ENCODE measurements at regions not wholly inside any gene's neighbourhood (a gene's known extent, or its start where the extent isn't known, plus 50 kb on each side); places are given as distances from the start of the nearest gene placed in this dataset.
"Not testable (repeated sequence)": the region's sequence is repeated elsewhere in the genome, so short reads cannot be mapped to it uniquely, and the experiment has no call there.

DNA sequence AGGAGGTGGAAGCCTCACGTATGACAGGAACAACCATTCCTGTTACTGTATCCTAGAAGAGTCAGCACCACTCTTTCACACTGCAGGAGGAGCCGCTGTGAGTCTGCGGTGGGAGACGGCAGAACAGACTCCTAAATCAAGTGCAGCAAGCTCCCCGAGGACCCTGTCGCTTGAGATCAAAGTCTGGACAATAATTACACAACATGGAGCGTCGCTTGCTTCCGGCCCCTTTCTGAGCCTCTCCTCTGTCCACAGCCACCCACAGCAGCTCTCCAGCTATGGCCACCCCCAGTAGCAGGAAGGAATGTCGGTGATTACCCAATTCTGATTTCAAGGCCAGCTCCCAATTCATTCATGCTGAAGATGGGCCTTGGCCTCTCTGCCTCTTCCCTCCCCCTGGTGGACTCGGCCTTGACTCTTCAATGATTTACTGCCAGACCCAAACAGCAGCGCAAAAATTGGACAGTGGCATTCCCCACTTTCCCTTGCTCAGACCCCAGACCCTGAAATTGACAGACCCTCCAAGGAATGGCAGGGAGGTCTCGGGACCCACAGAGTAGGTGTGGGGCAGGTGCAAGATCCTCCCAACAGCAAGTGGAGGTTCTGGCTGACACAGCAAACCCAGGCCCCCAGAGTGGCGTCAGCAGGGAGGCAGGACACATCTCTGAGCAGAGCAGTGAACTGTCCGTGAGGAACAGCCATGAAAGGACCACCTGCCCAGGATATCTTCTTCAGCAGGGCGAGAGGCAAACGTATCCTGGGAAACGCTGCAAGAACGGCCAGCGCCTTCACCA is 272.7 kb upstream of the DIO3 start:
- ATAC-seq (ENCODE audit: low FRiP score) = no peak
- no peak overlapping the region for H3K27ac ChIP-seq (ENCODE audit: low read depth in 1 of 2, low read length in 2 of 2)
- no peaks in the 10 kb centered on the region for H3K27me3 ChIP-seq (ENCODE audit: control insufficient read depth in 1 of 2, insufficient read depth in 2 of 2, low read length in 1 of 2)
- intact Hi-C loops (cut with DNase I) = no loop called here
- WGBS, 2 donors = 43 to 50% methylated on average over 20 of the region's 20 CpGs
- no peaks in the 10 kb centered on the region for H3K36me3 ChIP-seq (ENCODE audit: control insufficient read depth in 1 of 2, insufficient read depth in 2 of 2, low read length in 1 of 2)
- H3K9me3 ChIP-seq (ENCODE audit: control insufficient read depth, low read length) = no peaks in the 10 kb centered on the region
- no peak for DNase-seq
- no peaks in the 10 kb centered on the region for H3K4me1 ChIP-seq (ENCODE audit: control insufficient read depth in 1 of 2, insufficient read depth in 2 of 2, low read length in 2 of 2)
- H3K4me3 ChIP-seq (ENCODE audit: low read length in 2 of 2) = no peak overlapping the region

GRCh38 chr14:101289230-101289690 is 272.0 kb upstream of the DIO3 start:
- no peak for ATAC-seq (ENCODE audit: low FRiP score)
- no peaks in the 10 kb centered on the region for H3K27me3 ChIP-seq (ENCODE audit: control insufficient read depth in 1 of 2, insufficient read depth in 2 of 2, low read length in 1 of 2)
- H3K4me1 ChIP-seq (ENCODE audit: control insufficient read depth in 1 of 2, insufficient read depth in 2 of 2, low read length in 2 of 2) = no peaks in the 10 kb centered on the region
- no peaks in the 10 kb centered on the region for H3K9me3 ChIP-seq (ENCODE audit: control insufficient read depth, low read length)
- no peaks in the 10 kb centered on the region for H3K36me3 ChIP-seq (ENCODE audit: control insufficient read depth in 1 of 2, insufficient read depth in 2 of 2, low read length in 1 of 2)
- no peak overlapping the region for H3K4me3 ChIP-seq (ENCODE audit: low read length in 2 of 2)
- 76 to 83% methylated on average over 13 of the region's 13 CpGs for WGBS, 2 donors
- H3K27ac ChIP-seq (ENCODE audit: low read depth in 1 of 2, low read length in 2 of 2) = no peak overlapping the region
- DNase-seq = no peak
- intact Hi-C loops (cut with DNase I) = no loop called here

DNA sequence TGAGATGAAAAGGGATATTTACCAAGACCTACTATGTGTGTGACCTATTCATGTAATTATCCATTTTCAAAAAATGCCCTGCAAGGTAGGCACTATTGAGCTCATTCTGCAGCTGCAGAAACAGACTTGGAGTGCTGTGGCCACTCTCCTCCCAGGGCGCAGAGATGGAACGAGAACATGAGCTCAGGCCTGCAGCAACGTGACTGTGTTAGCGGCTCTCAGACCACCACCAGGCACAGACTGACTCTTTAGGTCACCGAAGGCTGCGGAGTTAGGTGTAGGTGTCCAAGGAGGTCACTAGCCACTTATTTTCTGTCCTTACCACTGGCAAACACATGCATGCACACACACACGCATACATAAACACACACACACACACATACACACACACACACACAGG is 271.4 kb upstream of the DIO3 start:
- WGBS, 2 donors = 69 to 72% methylated on average over 7 of the region's 7 CpGs
- Histone ChIP-seq H3K4me3 (ENCODE audit: low read length in 2 of 2) (no peak overlapping the region), H3K27ac (ENCODE audit: low read depth in 1 of 2, low read length in 2 of 2) (no peak overlapping the region), H3K9me3 (ENCODE audit: control insufficient read depth, low read length) (no peaks in the 10 kb centered on the region), H3K4me1 (ENCODE audit: control insufficient read depth in 1 of 2, insufficient read depth in 2 of 2, low read length in 2 of 2) (no peaks in the 10 kb centered on the region), H3K27me3 (ENCODE audit: control insufficient read depth in 1 of 2, insufficient read depth in 2 of 2, low read length in 1 of 2) (no peaks in the 10 kb centered on the region), H3K36me3 (ENCODE audit: control insufficient read depth in 1 of 2, insufficient read depth in 2 of 2, low read length in 1 of 2) (no peaks in the 10 kb centered on the region)
- DNase-seq = no peak
- no peak for ATAC-seq (ENCODE audit: low FRiP score)
- intact Hi-C loops (cut with DNase I) = no loop called here

DNA sequence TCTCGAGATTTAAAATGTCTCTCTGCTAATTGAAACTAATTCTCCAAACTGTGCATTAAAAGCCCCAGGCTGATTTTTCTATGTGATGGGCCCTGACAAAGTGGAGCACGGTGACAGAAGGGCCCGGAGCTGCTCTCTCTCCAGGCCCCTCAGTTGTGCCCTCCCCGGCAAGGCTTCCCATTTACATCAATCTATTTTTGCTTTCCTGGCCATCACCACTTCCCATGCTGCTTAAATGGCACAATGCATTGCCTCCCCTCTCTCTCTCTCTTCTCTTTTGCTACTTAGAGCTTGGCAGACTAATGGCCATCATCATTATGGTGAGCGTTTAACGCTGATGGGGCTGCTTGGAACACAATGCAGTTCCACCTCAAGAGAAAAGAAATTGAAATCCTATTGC is 270.7 kb upstream of the DIO3 start:
- ATAC-seq (ENCODE audit: low FRiP score) (no peak), DNase-seq (no peak)
- intact Hi-C loops (cut with DNase I) = no loop called here
- WGBS, 2 donors = 70 to 84% methylated on average over 6 of the region's 6 CpGs
- Histone ChIP-seq H3K4me3 (ENCODE audit: low read length in 2 of 2) (no peak overlapping the region), H3K36me3 (ENCODE audit: control insufficient read depth in 1 of 2, insufficient read depth in 2 of 2, low read length in 1 of 2) (no peaks in the 10 kb centered on the region), H3K27me3 (ENCODE audit: control insufficient read depth in 1 of 2, insufficient read depth in 2 of 2, low read length in 1 of 2) (no peaks in the 10 kb centered on the region), H3K27ac (ENCODE audit: low read depth in 1 of 2, low read length in 2 of 2) (no peak overlapping the region), H3K4me1 (ENCODE audit: control insufficient read depth in 1 of 2, insufficient read depth in 2 of 2, low read length in 2 of 2) (no peaks in the 10 kb centered on the region), H3K9me3 (ENCODE audit: control insufficient read depth, low read length) (no peaks in the 10 kb centered on the region)

DNA sequence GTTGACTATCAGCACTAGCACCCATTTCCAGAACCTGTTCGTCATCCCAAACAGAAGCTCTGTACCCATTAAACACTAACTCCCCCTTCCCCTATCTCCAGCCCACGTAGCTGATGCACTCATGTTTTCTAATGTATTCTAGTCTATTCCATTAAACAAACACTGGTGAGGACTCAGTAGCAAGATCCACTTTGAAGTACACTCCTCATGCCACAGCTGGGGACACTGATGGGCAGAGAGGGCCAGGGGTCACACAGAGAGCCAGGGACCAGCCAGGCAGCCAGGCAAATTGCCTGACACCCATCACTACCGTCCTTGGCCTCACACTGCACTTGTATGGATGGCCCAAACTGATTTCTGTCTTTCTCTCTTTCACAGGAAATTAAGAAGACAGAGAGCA is 269.9 kb upstream of the DIO3 start:
- DNase-seq = no peak
- WGBS, 2 donors = 49 to 50% methylated on average over 3 of the region's 3 CpGs
- Histone ChIP-seq H3K4me1 (ENCODE audit: control insufficient read depth in 1 of 2, insufficient read depth in 2 of 2, low read length in 2 of 2) (no peaks in the 10 kb centered on the region), H3K4me3 (ENCODE audit: low read length in 2 of 2) (no peak overlapping the region), H3K27ac (ENCODE audit: low read depth in 1 of 2, low read length in 2 of 2) (no peak overlapping the region), H3K27me3 (ENCODE audit: control insufficient read depth in 1 of 2, insufficient read depth in 2 of 2, low read length in 1 of 2) (no peaks in the 10 kb centered on the region), H3K36me3 (ENCODE audit: control insufficient read depth in 1 of 2, insufficient read depth in 2 of 2, low read length in 1 of 2) (no peaks in the 10 kb centered on the region), H3K9me3 (ENCODE audit: control insufficient read depth, low read length) (peaks cover under 1% of the 10 kb centered on the region)
- intact Hi-C loops (cut with DNase I) = no loop called here
- ATAC-seq (ENCODE audit: low FRiP score) = no peak

DNA sequence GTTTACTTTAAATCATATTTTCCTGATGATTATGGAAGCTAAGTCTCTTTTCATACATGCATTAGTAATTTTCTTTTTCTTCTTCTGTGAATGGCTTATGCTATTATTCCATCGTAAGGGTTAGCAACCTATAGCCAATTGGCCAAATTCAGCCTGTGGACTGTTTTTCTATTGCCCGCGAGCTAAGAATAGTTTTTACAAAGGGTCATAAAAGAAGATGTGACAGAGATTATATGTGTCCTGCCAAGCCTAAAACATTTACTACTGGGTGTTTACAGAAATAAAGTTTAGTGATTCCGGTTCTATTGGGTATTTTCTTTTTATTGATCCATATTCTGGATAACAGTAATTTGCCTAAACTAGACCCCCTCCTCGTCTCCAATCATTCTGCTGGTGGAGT is 268.8 kb upstream of the DIO3 start:
- Histone ChIP-seq H3K27ac (ENCODE audit: low read depth in 1 of 2, low read length in 2 of 2) (no peak overlapping the region), H3K27me3 (ENCODE audit: control insufficient read depth in 1 of 2, insufficient read depth in 2 of 2, low read length in 1 of 2) (no peaks in the 10 kb centered on the region), H3K36me3 (ENCODE audit: control insufficient read depth in 1 of 2, insufficient read depth in 2 of 2, low read length in 1 of 2) (no peaks in the 10 kb centered on the region), H3K9me3 (ENCODE audit: control insufficient read depth, low read length) (peaks cover 2% of the 10 kb centered on the region), H3K4me1 (ENCODE audit: control insufficient read depth in 1 of 2, insufficient read depth in 2 of 2, low read length in 2 of 2) (no peaks in the 10 kb centered on the region), H3K4me3 (ENCODE audit: low read length in 2 of 2) (no peak overlapping the region)
- ATAC-seq (ENCODE audit: low FRiP score) (no peak), DNase-seq (no peak)
- WGBS, 2 donors = 70 to 75% methylated on average over 5 of the region's 5 CpGs
- intact Hi-C loops (cut with DNase I) = no loop called here

DNA sequence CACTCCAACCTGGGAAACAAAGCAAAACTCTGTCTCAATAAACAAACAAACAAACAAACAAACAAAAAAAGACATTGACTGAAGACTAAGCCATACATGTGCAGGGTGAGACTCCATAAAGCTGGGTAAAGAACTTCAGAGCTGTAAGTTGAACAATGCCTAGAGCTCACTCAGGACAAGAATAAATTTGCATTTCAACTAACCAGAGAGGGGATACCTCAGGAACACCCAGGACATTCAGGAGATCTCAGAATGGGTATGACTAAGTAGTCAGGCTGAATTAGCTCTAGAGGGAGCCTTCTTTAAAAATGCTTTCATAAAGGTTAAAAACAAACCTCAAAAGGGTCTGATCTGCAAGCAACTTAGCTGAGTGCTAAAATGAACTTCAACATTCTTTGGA is 267.7 kb upstream of the DIO3 start:
- intact Hi-C loops (cut with DNase I) = no loop called here
- DNase-seq (no peak), ATAC-seq (ENCODE audit: low FRiP score) (no peak)

DNA sequence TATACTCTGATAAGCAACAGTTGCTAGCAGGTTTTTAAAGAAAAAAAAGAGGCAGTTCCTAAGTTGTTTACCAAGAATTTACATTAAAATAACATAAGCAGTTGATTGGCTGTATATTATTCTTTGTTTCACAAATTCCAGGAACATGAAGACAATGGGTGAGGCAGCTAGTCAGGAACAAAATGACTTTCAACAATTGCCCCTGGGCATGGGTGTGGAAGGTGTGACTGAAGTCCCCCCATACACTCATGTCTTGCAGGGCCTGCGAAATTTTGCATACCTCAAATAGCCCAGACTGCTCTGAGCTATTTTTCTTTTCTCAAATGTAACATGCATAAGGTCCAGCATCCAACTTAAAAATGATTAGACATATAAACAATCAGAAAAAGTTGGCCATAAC is 267.2 kb upstream of the DIO3 start:
- ATAC-seq (ENCODE audit: low FRiP score) (no peak), DNase-seq (no peak)
- intact Hi-C loops (cut with DNase I) = no loop called here
- H3K4me3 ChIP-seq (ENCODE audit: low read length in 2 of 2) = no peak overlapping the region
- H3K9me3 ChIP-seq (ENCODE audit: control insufficient read depth, low read length) = peaks cover 5% of the 10 kb centered on the region
- H3K36me3 ChIP-seq (ENCODE audit: control insufficient read depth in 1 of 2, insufficient read depth in 2 of 2, low read length in 1 of 2) = no peaks in the 10 kb centered on the region
- H3K4me1 ChIP-seq (ENCODE audit: control insufficient read depth in 1 of 2, insufficient read depth in 2 of 2, low read length in 2 of 2) = no peaks in the 10 kb centered on the region
- no peaks in the 10 kb centered on the region for H3K27me3 ChIP-seq (ENCODE audit: control insufficient read depth in 1 of 2, insufficient read depth in 2 of 2, low read length in 1 of 2)
- 51 to 53% methylated on average over 1 of the region's 1 CpG for WGBS, 2 donors
- H3K27ac ChIP-seq (ENCODE audit: low read depth in 1 of 2, low read length in 2 of 2) = no peak overlapping the region

More for the DNA sequence above, 267.7 kb upstream of the DIO3 start:
- Histone ChIP-seq H3K9me3 (ENCODE audit: control insufficient read depth, low read length) (peaks cover 5% of the 10 kb centered on the region), H3K4me1 (ENCODE audit: control insufficient read depth in 1 of 2, insufficient read depth in 2 of 2, low read length in 2 of 2) (no peaks in the 10 kb centered on the region), H3K4me3 (ENCODE audit: low read length in 2 of 2) (no peak overlapping the region), H3K27ac (ENCODE audit: low read depth in 1 of 2, low read length in 2 of 2) (no peak overlapping the region), H3K36me3 (ENCODE audit: control insufficient read depth in 1 of 2, insufficient read depth in 2 of 2, low read length in 1 of 2) (no peaks in the 10 kb centered on the region), H3K27me3 (ENCODE audit: control insufficient read depth in 1 of 2, insufficient read depth in 2 of 2, low read length in 1 of 2) (no peaks in the 10 kb centered on the region)

GRCh38 chr14:101299781-101300180 is 261.5 kb upstream of the DIO3 start:
- H3K27me3 ChIP-seq (ENCODE audit: control insufficient read depth in 1 of 2, insufficient read depth in 2 of 2, low read length in 1 of 2); intact Hi-C loops (cut with DNase I): not testable (repeated sequence)
- WGBS, 2 donors = 57 to 67% methylated on average over 4 of the region's 4 CpGs

More at GRCh38 chr14:101299781-101300180, 261.5 kb upstream of the DIO3 start:
- not testable (repeated sequence) for H3K4me3 ChIP-seq (ENCODE audit: low read length in 2 of 2); DNase-seq; ATAC-seq (ENCODE audit: low FRiP score); H3K27ac ChIP-seq (ENCODE audit: low read depth in 1 of 2, low read length in 2 of 2); H3K9me3 ChIP-seq (ENCODE audit: control insufficient read depth, low read length); H3K4me1 ChIP-seq (ENCODE audit: control insufficient read depth in 1 of 2, insufficient read depth in 2 of 2, low read length in 2 of 2); H3K36me3 ChIP-seq (ENCODE audit: control insufficient read depth in 1 of 2, insufficient read depth in 2 of 2, low read length in 1 of 2)
